ENCODE measurements at regions not wholly inside any gene's neighbourhood (a gene's known extent, or its start where the extent isn't known, plus 50 kb on each side); places are given as distances from the start of the nearest gene placed in this dataset.

DNA sequence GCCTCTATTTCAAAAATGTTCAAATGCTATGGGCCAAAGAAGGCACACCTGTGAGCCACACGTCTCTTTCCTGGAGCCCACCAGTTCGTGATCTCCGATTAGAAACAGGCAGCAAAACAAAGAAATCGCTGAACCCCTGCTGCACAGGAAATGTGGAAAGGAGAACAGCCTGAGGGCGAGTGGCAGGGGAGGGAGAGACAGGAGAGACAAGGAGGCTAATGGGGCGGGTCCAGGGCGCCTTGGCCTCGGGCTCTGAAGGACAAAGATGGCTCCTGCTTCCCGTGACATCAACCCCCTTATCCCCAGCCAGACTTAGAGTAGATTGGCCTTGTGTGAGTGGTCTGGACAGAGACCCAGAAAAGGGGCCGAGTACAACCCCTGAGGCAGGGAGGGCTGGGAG is 62.4 kb upstream of the DOCK1 start:
- DNase-seq: peak in 3 of 5 donors; percentile 30 to 43 (median 38)
- Histone ChIP-seq H3K27me3 (ENCODE audit: control insufficient read depth, insufficient read depth, low read length) (no peaks in the 10 kb centered on the region), H3K4me3 (ENCODE audit: low read length in 3 of 3) (no peak overlapping the region), H3K9me3 (ENCODE audit: control insufficient read depth in 2 of 3, insufficient read depth in 1 of 3, low read length in 3 of 3) (no peaks in the 10 kb centered on the region), H3K27ac (ENCODE audit: low read depth in 2 of 2, low read length in 2 of 2) (no peak overlapping the region), H3K9ac (ENCODE audit: low read length in 3 of 3) (no peak overlapping the region), H3K4me1 (ENCODE audit: control insufficient read depth in 2 of 3, insufficient read depth in 2 of 3, low read depth in 1 of 3, low read length in 3 of 3) (peaks cover 4 to 11% (median 5%) of the 10 kb centered on the region in 3 donors), H3K36me3 (ENCODE audit: control insufficient read depth in 2 of 3, insufficient read depth in 3 of 3, low read length in 3 of 3) (no peaks in the 10 kb centered on the region)
- FAIRE-seq: no peak
- TF ChIP-seq, protein P1, sequence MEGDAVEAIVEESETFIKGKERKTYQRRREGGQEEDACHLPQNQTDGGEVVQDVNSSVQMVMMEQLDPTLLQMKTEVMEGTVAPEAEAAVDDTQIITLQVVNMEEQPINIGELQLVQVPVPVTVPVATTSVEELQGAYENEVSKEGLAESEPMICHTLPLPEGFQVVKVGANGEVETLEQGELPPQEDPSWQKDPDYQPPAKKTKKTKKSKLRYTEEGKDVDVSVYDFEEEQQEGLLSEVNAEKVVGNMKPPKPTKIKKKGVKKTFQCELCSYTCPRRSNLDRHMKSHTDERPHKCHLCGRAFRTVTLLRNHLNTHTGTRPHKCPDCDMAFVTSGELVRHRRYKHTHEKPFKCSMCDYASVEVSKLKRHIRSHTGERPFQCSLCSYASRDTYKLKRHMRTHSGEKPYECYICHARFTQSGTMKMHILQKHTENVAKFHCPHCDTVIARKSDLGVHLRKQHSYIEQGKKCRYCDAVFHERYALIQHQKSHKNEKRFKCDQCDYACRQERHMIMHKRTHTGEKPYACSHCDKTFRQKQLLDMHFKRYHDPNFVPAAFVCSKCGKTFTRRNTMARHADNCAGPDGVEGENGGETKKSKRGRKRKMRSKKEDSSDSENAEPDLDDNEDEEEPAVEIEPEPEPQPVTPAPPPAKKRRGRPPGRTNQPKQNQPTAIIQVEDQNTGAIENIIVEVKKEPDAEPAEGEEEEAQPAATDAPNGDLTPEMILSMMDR (IDR thresholded peaks at IDR 0.05; ENCODE audit: borderline replicate concordance, extremely low read depth, insufficient read depth): no peak
- intact Hi-C loops (cut with DNase I): no loop called here

DNA sequence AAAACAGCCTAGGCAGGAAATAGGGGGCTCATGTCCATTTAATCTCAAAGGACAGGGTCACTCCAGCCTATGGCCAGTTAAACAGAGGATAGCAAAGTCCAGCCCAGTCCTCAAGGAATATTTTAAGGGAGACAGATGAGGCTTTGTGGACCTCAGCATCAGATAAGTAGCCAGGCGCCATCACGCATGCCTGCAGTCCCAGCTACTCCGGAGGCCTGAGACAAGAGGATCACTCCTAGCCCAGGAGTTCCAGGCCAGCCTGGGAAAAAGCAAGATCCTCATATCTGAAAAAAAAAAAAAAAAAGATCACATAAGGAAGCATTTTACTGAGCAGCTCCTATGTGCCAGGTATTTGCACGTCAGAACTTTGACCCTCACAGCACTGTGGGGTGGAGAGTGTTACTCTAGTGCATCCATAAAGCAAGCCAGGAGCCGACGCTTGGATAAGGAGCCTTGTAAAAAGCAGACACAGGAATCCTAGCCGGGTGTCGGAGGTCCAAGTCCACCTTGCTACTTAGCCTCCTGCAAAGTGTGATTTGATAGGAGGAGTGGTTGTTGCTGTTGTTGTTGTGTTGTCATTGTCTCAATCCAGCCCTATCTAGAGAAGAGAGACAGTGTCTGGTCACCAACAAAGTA is 61.8 kb upstream of the DOCK1 start:
- DNase-seq (no peak), FAIRE-seq (no peak)
- Histone ChIP-seq H3K27me3 (ENCODE audit: control insufficient read depth, insufficient read depth, low read length) (no peaks in the 10 kb centered on the region), H3K36me3 (ENCODE audit: control insufficient read depth in 2 of 3, insufficient read depth in 3 of 3, low read length in 3 of 3) (no peaks in the 10 kb centered on the region), H3K27ac (ENCODE audit: low read depth in 2 of 2, low read length in 2 of 2) (no peak overlapping the region), H3K4me3 (ENCODE audit: low read length in 3 of 3) (no peak overlapping the region), H3K9me3 (ENCODE audit: control insufficient read depth in 2 of 3, insufficient read depth in 1 of 3, low read length in 3 of 3) (no peaks in the 10 kb centered on the region), H3K9ac (ENCODE audit: low read length in 3 of 3) (no peak overlapping the region), H3K4me1 (ENCODE audit: control insufficient read depth in 2 of 3, insufficient read depth in 2 of 3, low read depth in 1 of 3, low read length in 3 of 3) (peaks cover under 1 to 7% (median 5%) of the 10 kb centered on the region in 3 donors)
- TF ChIP-seq, protein P1 (IDR thresholded peaks at IDR 0.05; ENCODE audit: borderline replicate concordance, extremely low read depth, insufficient read depth): no peak
- intact Hi-C loops (cut with DNase I): no loop called here

DNA sequence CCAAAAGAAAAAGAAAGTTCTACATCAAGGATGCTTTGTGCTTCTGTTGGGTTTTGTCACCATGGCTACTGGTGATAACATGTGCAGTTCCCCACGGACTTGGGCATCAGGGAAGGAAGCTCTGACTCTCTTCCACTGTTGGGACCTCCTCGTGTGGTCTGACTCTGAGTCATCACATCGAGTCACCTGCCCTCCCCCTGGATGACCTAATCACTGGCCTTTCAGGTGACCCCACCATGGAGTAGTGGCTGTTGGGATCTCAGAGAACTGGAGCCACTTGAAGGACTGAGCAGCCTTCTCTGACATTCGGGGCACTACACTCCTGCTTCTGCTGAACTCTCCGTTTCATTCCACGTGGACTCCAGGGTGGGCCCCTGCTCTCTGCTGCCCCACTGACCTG is 60.8 kb upstream of the DOCK1 start:
- DNase-seq (no peak), FAIRE-seq (no peak)
- Histone ChIP-seq H3K9ac (ENCODE audit: low read length in 3 of 3) (no peak overlapping the region), H3K27me3 (ENCODE audit: control insufficient read depth, insufficient read depth, low read length) (no peaks in the 10 kb centered on the region), H3K4me3 (ENCODE audit: low read length in 3 of 3) (no peak overlapping the region), H3K36me3 (ENCODE audit: control insufficient read depth in 2 of 3, insufficient read depth in 3 of 3, low read length in 3 of 3) (no peaks in the 10 kb centered on the region), H3K4me1 (ENCODE audit: control insufficient read depth in 2 of 3, insufficient read depth in 2 of 3, low read depth in 1 of 3, low read length in 3 of 3) (peaks cover 0 to 5% (median 4%) of the 10 kb centered on the region in 3 donors), H3K27ac (ENCODE audit: low read depth in 2 of 2, low read length in 2 of 2) (no peak overlapping the region), H3K9me3 (ENCODE audit: control insufficient read depth in 2 of 3, insufficient read depth in 1 of 3, low read length in 3 of 3) (no peaks in the 10 kb centered on the region)
- TF ChIP-seq, protein P1 (IDR thresholded peaks at IDR 0.05; ENCODE audit: borderline replicate concordance, extremely low read depth, insufficient read depth): no peak
- intact Hi-C loops (cut with DNase I): no loop called here

DNA sequence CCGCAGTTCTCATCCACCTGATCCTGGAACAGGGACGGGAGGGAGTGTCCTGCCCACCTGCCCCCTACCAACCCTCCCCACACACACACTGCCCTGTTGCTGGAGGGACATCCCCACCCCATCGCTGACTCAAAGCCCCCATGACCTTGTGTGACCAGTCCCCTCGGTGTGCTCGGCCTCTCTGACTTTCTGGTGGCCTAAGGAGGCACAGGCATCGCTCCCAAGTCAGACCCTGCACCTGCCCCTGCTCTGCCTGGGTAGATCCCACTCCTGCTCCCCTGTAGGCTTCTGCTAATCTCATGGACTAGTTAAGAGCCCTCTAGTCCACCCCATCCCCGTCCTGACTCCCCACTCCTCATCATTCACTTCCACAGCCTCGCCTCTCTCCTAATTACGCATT is 58.8 kb upstream of the DOCK1 start:
- Histone ChIP-seq H3K27ac (ENCODE audit: low read depth in 2 of 2, low read length in 2 of 2) (no peak overlapping the region), H3K4me3 (ENCODE audit: low read length in 3 of 3) (no peak overlapping the region), H3K36me3 (ENCODE audit: control insufficient read depth in 2 of 3, insufficient read depth in 3 of 3, low read length in 3 of 3) (no peaks in the 10 kb centered on the region), H3K9ac (ENCODE audit: low read length in 3 of 3) (no peak overlapping the region), H3K9me3 (ENCODE audit: control insufficient read depth in 2 of 3, insufficient read depth in 1 of 3, low read length in 3 of 3) (no peaks in the 10 kb centered on the region), H3K27me3 (ENCODE audit: control insufficient read depth, insufficient read depth, low read length) (no peaks in the 10 kb centered on the region), H3K4me1 (ENCODE audit: control insufficient read depth in 2 of 3, insufficient read depth in 2 of 3, low read depth in 1 of 3, low read length in 3 of 3) (peaks cover 0 to 2% (median 0%) of the 10 kb centered on the region in 3 donors)
- intact Hi-C loops (cut with DNase I): no loop called here
- FAIRE-seq: no peak
- TF ChIP-seq, protein P1 (IDR thresholded peaks at IDR 0.05; ENCODE audit: borderline replicate concordance, extremely low read depth, insufficient read depth): no peak
- no peak for DNase-seq
